ENCODE measurements at regions not wholly inside any gene's neighbourhood (a gene's known extent, or its start where the extent isn't known, plus 50 kb on each side); places are given as distances from the start of the nearest gene placed in this dataset.
A peak's percentile ranks its signal among the peaks of the same experiment; 100 is the strongest.
"Not testable (repeated sequence)": the region's sequence is repeated elsewhere in the genome, so short reads cannot be mapped to it uniquely, and the experiment has no call there.

- no peak for DNase-seq
Measured at GRCh38 chr12:127025545-127025944, 1241.4 kb upstream of the TMEM132C start.

GRCh38 chr12:127035011-127035879 is 1231.7 kb upstream of the TMEM132C start:
- no peak for DNase-seq

- DNase-seq = no peak
Measured at GRCh38 chr12:127038152-127038551, 1228.8 kb upstream of the TMEM132C start.

- no peak for DNase-seq
Measured at GRCh38 chr12:127038761-127039160, 1228.2 kb upstream of the TMEM132C start.

- no peak for DNase-seq
Measured at GRCh38 chr12:127041985-127042625, 1224.9 kb upstream of the TMEM132C start.

GRCh38 chr12:127043731-127044130 is 1223.2 kb upstream of the TMEM132C start:
- DNase-seq = no peak

- DNase-seq = no peak
Measured at GRCh38 chr12:127044836-127045235, 1222.1 kb upstream of the TMEM132C start.

GRCh38 chr12:127046467-127046866 is 1220.5 kb upstream of the TMEM132C start:
- no peak for DNase-seq

- DNase-seq = no peak
Measured at GRCh38 chr12:127048057-127048456, 1218.9 kb upstream of the TMEM132C start.

- DNase-seq = not testable (repeated sequence)
Measured at GRCh38 chr12:127048525-127048924, 1218.4 kb upstream of the TMEM132C start.

GRCh38 chr12:127051139-127051538 is 1215.8 kb upstream of the TMEM132C start:
- DNase-seq = no peak

- DNase-seq = no peak
Measured at GRCh38 chr12:127052511-127053232, 1214.3 kb upstream of the TMEM132C start.

GRCh38 chr12:127054531-127054930 is 1212.4 kb upstream of the TMEM132C start:
- peak; percentile 27 for DNase-seq

- DNase-seq = peak; percentile 88
Measured at GRCh38 chr12:127060310-127060847, 1206.6 kb upstream of the TMEM132C start.

- DNase-seq = peak; percentile 16
Measured at GRCh38 chr12:127060933-127061332, 1206.0 kb upstream of the TMEM132C start.

- DNase-seq = peak; percentile 54
Measured at GRCh38 chr12:127063339-127064072, 1203.5 kb upstream of the TMEM132C start.

- no peak for DNase-seq
Measured at GRCh38 chr12:127064207-127064606, 1202.8 kb upstream of the TMEM132C start.

- DNase-seq = no peak
Measured at GRCh38 chr12:127065595-127065994, 1201.4 kb upstream of the TMEM132C start.

GRCh38 chr12:127070515-127071157 is 1196.3 kb upstream of the TMEM132C start:
- no peak for DNase-seq

- no peak for DNase-seq
Measured at GRCh38 chr12:127074161-127074560, 1192.8 kb upstream of the TMEM132C start.

- no peak for DNase-seq
Measured at GRCh38 chr12:127075981-127076380, 1191.0 kb upstream of the TMEM132C start.
